ENCODE measurements at regions not wholly inside any gene's neighbourhood (a gene's known extent, or its start where the extent isn't known, plus 50 kb on each side); places are given as distances from the start of the nearest gene placed in this dataset.

GRCh38 chr6:55953335-55953734 is 77.9 kb upstream of the BMP5 start (continued):
- no peak for TF ChIP-seq MXI1 (IDR thresholded peaks at IDR 0.05; ENCODE audit: low read depth, low read length)
- no peak for TF ChIP-seq FOXJ3 (CRISPR knock-in tag; IDR thresholded peaks at IDR 0.05)
- no peak for TF ChIP-seq YY1 (IDR thresholded peaks at IDR 0.05; ENCODE audit: low read depth)
- no peak for TF ChIP-seq NRF1 (IDR thresholded peaks at IDR 0.05; ENCODE audit: low read depth, low read length)
- no peak for TF ChIP-seq EZH2phosphoT487 (IDR thresholded peaks at IDR 0.05; ENCODE audit: borderline replicate concordance, low read depth)
- TF ChIP-seq GABPA (IDR thresholded peaks at IDR 0.05; ENCODE audit: low read depth), result no peak

- DNase-seq, result no peak
- no peak overlapping the region for H3K9ac ChIP-seq
- ChIA-PET CTCF (interaction anchor here (1.3 kb wide), 1 partner anchor 12 kb away, joined by 3 read pairs; no protein-coding TSS in a partner anchor), POLR2A (no interaction called here)
- TF ChIP-seq REST (IDR thresholded peaks at IDR 0.05; ENCODE audit: low read depth, low read length) (no peak), ZBTB33 (IDR thresholded peaks at IDR 0.05; ENCODE audit: borderline replicate concordance, low read depth) (no peak), FOXM1 (IDR thresholded peaks at IDR 0.05; ENCODE audit: low read depth) (no peak), TCF12 (IDR thresholded peaks at IDR 0.05) (no peak), CTCF (IDR thresholded peaks at IDR 0.05) (no peak), FOXJ3 (CRISPR knock-in tag; IDR thresholded peaks at IDR 0.05) (no peak), MXI1 (IDR thresholded peaks at IDR 0.05; ENCODE audit: low read depth, low read length) (no peak), MEF2A (IDR thresholded peaks at IDR 0.05; ENCODE audit: borderline replicate concordance, low read depth) (no peak), ELF1 (IDR thresholded peaks at IDR 0.05) (no peak), TAF1 (IDR thresholded peaks at IDR 0.05; ENCODE audit: borderline replicate concordance, low read depth, low read length) (no peak), EZH2phosphoT487 (IDR thresholded peaks at IDR 0.05; ENCODE audit: borderline replicate concordance, low read depth) (no peak), CHD2 (IDR thresholded peaks at IDR 0.05; ENCODE audit: low read length, partially characterized antibody) (no peak)
- H3K27ac ChIP-seq (ENCODE audit: low read depth in 2 of 2, low read length in 1 of 2), result no peak overlapping the region
- no peak overlapping the region for H2AFZ ChIP-seq (ENCODE audit: low read depth)
- 50% methylated on average over 7 of the region's 26 CpGs for whole genome bisulfite sequencing (ENCODE audit: low lambda C conversion rate)
- no peaks in the 10 kb centered on the region for H3F3A ChIP-seq (replicated peaks; ENCODE audit: insufficient read depth)
- no peaks in the 10 kb centered on the region; the same call in 1 of the 2 replicates for H3K9me3 ChIP-seq
- H3K79me2 ChIP-seq (ENCODE audit: insufficient read depth), result no peaks in the 10 kb centered on the region
- H3K36me3 ChIP-seq (replicated peaks in 1 of 2; ENCODE audit: control insufficient read depth in 1 of 2, insufficient read depth in 2 of 2, low read length in 1 of 2), result no peaks in the 10 kb centered on the region
- H3K4me3 ChIP-seq (ENCODE audit: low read depth in 2 of 2, low read length in 1 of 2), result no peak overlapping the region
- no peak overlapping the region for H3K4me2 ChIP-seq
- H3K9me2 ChIP-seq, result no peaks in the 10 kb centered on the region
- no peaks in the 10 kb centered on the region for H3K27me3 ChIP-seq (ENCODE audit: insufficient read depth)
- H3K4me1 ChIP-seq (ENCODE audit: control insufficient read depth in 1 of 2, insufficient read depth in 2 of 2, low read depth in 1 of 2, low read length in 1 of 2), result no peaks in the 10 kb centered on the region; a peak in 1 of 4 replicates
- H4K20me1 ChIP-seq (ENCODE audit: insufficient read depth), result no peaks in the 10 kb centered on the region
Observed at GRCh38 chr6:55950071-55950814, 74.9 kb upstream of the BMP5 start.
